Lower leg skin (tissue), 4 donors: ENCODE measurements at regions not wholly inside any gene's neighbourhood (a gene's known extent, or its start where the extent isn't known, plus 50 kb on each side); places are given as distances from the start of the nearest gene placed in this dataset.

ENCODE experiments used
- DNase-seq, 2 donors: peaks; one replicate each; pipeline ENCODE4 v3.0.0-alpha.2; 2019; ENCODE audit warnings: low spot score in 2 of 2
- H3K4me3 ChIP-seq: fragments of 200-600 bp; sonication (generic); 2 replicates; pipeline ENCODE4 v1.5.1; 2017; ENCODE audit warnings: mild to moderate bottlenecking, low read depth; ENCODE audit not compliant: poor library complexity, severe bottlenecking
- CTCF ChIP-seq, 3 donors: fragments of 450-650 bp; IDR thresholded peaks; one replicate each; pipeline ENCODE4 v1.5.1; 2016; ENCODE audit warnings: antibody characterized with exemption in 3 of 3, mild to moderate bottlenecking in 3 of 3, moderate library complexity in 2 of 3
- POLR2A ChIP-seq, 2 donors: fragments of 450-650 bp; IDR thresholded peaks; one replicate each; pipeline ENCODE4 v1.6.1; 2016 to 2017; ENCODE audit warnings: antibody characterized with exemption in 2 of 2, mild to moderate bottlenecking in 1 of 2, moderate library complexity in 1 of 2
- WGBS, 2 donors: methylation state at CpG; one replicate each; pipeline ENCODE4 v1.1.5; 2018; 5-methylcytosine and 5-hydroxymethylcytosine counted together
- intact Hi-C: fragments of 100-400 bp; cut with DNase I; formaldehyde crosslinking; loops from one replicate; pipeline ENCODE4 v1.15.0; 2023; ENCODE audit warnings: low total_unique reads

- TF ChIP-seq CTCF (IDR thresholded peaks at IDR 0.05), result no peak
- TF ChIP-seq POLR2A (IDR thresholded peaks at IDR 0.05), result no peak
- intact Hi-C loops, result no loop called here
- DNase-seq, result peak in 1 of 2 donors; percentile 64
- 88 to 89% methylated on average over 12 of the region's 12 CpGs for WGBS, 2 donors
- H3K4me3 ChIP-seq, result no peak overlapping the region
Measured at GRCh38 chr13:111872475-111873150, 194.3 kb upstream of the SOX1 start.

GRCh38 chr13:111873676-111874178, 193.2 kb upstream of the SOX1 start:
- no peak for TF ChIP-seq POLR2A (IDR thresholded peaks at IDR 0.05)
- no peak for TF ChIP-seq CTCF (IDR thresholded peaks at IDR 0.05)
- intact Hi-C loops, result no loop called here
- DNase-seq, result no peak

GRCh38 chr13:111874981-111875380, 192.0 kb upstream of the SOX1 start:
- DNase-seq, result no peak
- TF ChIP-seq POLR2A (IDR thresholded peaks at IDR 0.05), result no peak
- TF ChIP-seq CTCF (IDR thresholded peaks at IDR 0.05), result no peak
- intact Hi-C loops, result no loop called here
- H3K4me3 ChIP-seq, result no peak overlapping the region
- 88 to 90% methylated on average over 13 of the region's 13 CpGs for WGBS, 2 donors

More at GRCh38 chr13:111873676-111874178, 193.2 kb upstream of the SOX1 start:
- no peak overlapping the region for H3K4me3 ChIP-seq
- 85 to 96% methylated on average over 8 of the region's 8 CpGs for WGBS, 2 donors

- TF ChIP-seq POLR2A (IDR thresholded peaks at IDR 0.05) (no peak), CTCF (IDR thresholded peaks at IDR 0.05) (no peak)
- intact Hi-C loops, result no loop called here
- DNase-seq, result no peak
- H3K4me3 ChIP-seq, result no peak overlapping the region
- 67 to 90% methylated on average over 7 of the region's 7 CpGs for WGBS, 2 donors
Measured at GRCh38 chr13:111875915-111876314, 191.0 kb upstream of the SOX1 start.

GRCh38 chr13:111876506-111876905, 190.4 kb upstream of the SOX1 start:
- TF ChIP-seq CTCF (IDR thresholded peaks at IDR 0.05) (no peak), POLR2A (IDR thresholded peaks at IDR 0.05) (no peak)
- intact Hi-C loops, result no loop called here
- no peak overlapping the region for H3K4me3 ChIP-seq
- 49 to 68% methylated on average over 4 of the region's 4 CpGs for WGBS, 2 donors
- DNase-seq, result peak in 1 of 2 donors; percentile 13

GRCh38 chr13:111877906-111878305, 189.0 kb upstream of the SOX1 start:
- 87 to 90% methylated on average over 12 of the region's 12 CpGs for WGBS, 2 donors
- no peak overlapping the region for H3K4me3 ChIP-seq
- TF ChIP-seq POLR2A (IDR thresholded peaks at IDR 0.05) (no peak), CTCF (IDR thresholded peaks at IDR 0.05) (no peak)
- no peak for DNase-seq
- intact Hi-C loops, result no loop called here
